GM18511 (cell line): ENCODE measurements at regions not wholly inside any gene's neighbourhood (a gene's known extent, or its start where the extent isn't known, plus 50 kb on each side); places are given as distances from the start of the nearest gene placed in this dataset.
A peak's percentile ranks its signal among the peaks of the same experiment; 100 is the strongest.
"Not testable (repeated sequence)": the region's sequence is repeated elsewhere in the genome, so short reads cannot be mapped to it uniquely, and the experiment has no call there.

Experiments used
- ATAC-seq: cut with Tn5 transposase; IDR thresholded peaks from one replicate; pipeline ENCODE4 v1.9.1; 2021; ENCODE audit warnings: mild to moderate bottlenecking, moderate library complexity; ENCODE audit not compliant: unreplicated experiment

- ATAC-seq = no peak
Observed at GRCh38 chr3:151599103-151599672, 134.5 kb upstream of the AADACL2 start.

GRCh38 chr3:151596940-151597339 is 136.1 kb upstream of the IGSF10 start:
- no peak for ATAC-seq

- no peak for ATAC-seq
Observed at GRCh38 chr3:151593928-151594327, 133.1 kb upstream of the IGSF10 start.

GRCh38 chr3:151592287-151592686 is 131.4 kb upstream of the IGSF10 start:
- ATAC-seq = no peak

- no peak for ATAC-seq
Observed at GRCh38 chr3:151591441-151591840, 130.6 kb upstream of the IGSF10 start.

GRCh38 chr3:151589311-151589710 is 128.4 kb upstream of the IGSF10 start:
- no peak for ATAC-seq

GRCh38 chr3:151587659-151588058 is 126.8 kb upstream of the IGSF10 start:
- ATAC-seq = not testable (repeated sequence)

GRCh38 chr3:151584566-151584965 is 123.7 kb upstream of the IGSF10 start:
- peak; percentile 70 for ATAC-seq

GRCh38 chr3:151581035-151581434 is 120.2 kb upstream of the IGSF10 start:
- no peak for ATAC-seq

GRCh38 chr3:151580591-151580990 is 119.7 kb upstream of the IGSF10 start:
- ATAC-seq = no peak

- no peak for ATAC-seq
Observed at GRCh38 chr3:151579571-151580270, 118.9 kb upstream of the IGSF10 start.

- no peak for ATAC-seq
Observed at GRCh38 chr3:151578495-151578894, 117.6 kb upstream of the IGSF10 start.

GRCh38 chr3:151576511-151577137 is 115.8 kb upstream of the IGSF10 start:
- no peak for ATAC-seq

GRCh38 chr3:151568184-151568583 is 107.3 kb upstream of the IGSF10 start:
- no peak for ATAC-seq

GRCh38 chr3:151567477-151567876 is 106.6 kb upstream of the IGSF10 start:
- ATAC-seq = no peak

- no peak for ATAC-seq
Observed at GRCh38 chr3:151564261-151564660, 103.4 kb upstream of the IGSF10 start.

GRCh38 chr3:151563305-151563704 is 102.4 kb upstream of the IGSF10 start:
- no peak for ATAC-seq

- no peak for ATAC-seq
Observed at GRCh38 chr3:151562891-151563290, 102.0 kb upstream of the IGSF10 start.

GRCh38 chr3:151561878-151562277 is 101.0 kb upstream of the IGSF10 start:
- no peak for ATAC-seq

- ATAC-seq = no peak
Observed at GRCh38 chr3:151560738-151561137, 99.9 kb upstream of the IGSF10 start.

- no peak for ATAC-seq
Observed at GRCh38 chr3:151559736-151560135, 98.9 kb upstream of the IGSF10 start.

- no peak for ATAC-seq
Observed at GRCh38 chr3:151558661-151559060, 97.8 kb upstream of the IGSF10 start.
